ENCODE measurements at regions not wholly inside any gene's neighbourhood (a gene's known extent, or its start where the extent isn't known, plus 50 kb on each side); places are given as distances from the start of the nearest gene placed in this dataset.

DNA sequence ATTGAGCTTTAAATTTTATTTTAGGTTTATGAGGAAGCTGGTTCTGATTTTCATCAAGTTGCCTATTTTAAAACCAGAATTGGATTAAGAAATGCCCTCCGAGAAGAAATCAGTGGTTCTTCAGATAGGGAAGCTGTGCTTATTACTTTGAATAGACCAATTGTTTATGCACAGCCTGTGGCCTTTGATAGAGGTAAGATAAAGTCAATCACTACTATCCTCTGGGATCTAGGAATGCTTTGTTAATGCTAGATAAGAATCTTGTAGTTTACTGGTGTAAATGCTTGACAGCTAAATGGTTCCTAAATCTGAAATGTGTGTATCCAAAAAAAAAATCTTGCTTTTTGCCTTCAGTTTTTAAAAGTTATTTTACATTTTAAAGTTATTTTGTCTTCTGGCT, 73.0 kb upstream of the ADAD1 start:
- no peak for DNase-seq (ENCODE audit: low spot score)

DNA sequence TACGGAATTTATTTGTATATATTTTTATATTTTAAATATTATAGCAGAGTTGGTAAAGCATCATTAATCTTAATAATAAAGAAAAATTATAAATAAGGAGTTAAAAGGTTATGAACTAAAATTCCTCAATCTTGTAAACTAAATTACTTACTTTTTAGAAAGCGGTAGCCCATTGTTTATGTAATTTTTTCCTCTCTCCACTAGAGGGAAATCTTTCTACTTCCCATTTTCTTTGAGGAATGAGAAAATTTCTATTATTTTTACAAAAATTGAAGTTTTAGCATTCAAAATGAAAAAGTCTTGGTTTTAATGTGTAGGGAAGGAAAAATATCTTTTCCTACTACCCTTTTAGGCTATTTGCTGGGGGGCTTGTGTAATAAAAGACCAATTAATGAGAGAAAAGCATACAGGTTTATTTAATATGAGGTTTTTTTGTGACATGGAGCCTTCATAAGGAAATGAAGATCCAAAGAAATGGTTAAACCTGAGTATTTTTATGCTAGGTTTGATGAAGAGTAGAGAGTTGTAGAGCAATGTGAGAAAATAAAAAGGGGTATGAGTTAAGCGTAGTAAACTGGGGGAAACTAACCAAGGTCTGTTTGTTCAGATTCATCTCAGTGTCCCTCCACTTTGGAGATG, 68.7 kb upstream of the ADAD1 start:
- DNase-seq (ENCODE audit: low spot score), result peak; percentile 14

DNA sequence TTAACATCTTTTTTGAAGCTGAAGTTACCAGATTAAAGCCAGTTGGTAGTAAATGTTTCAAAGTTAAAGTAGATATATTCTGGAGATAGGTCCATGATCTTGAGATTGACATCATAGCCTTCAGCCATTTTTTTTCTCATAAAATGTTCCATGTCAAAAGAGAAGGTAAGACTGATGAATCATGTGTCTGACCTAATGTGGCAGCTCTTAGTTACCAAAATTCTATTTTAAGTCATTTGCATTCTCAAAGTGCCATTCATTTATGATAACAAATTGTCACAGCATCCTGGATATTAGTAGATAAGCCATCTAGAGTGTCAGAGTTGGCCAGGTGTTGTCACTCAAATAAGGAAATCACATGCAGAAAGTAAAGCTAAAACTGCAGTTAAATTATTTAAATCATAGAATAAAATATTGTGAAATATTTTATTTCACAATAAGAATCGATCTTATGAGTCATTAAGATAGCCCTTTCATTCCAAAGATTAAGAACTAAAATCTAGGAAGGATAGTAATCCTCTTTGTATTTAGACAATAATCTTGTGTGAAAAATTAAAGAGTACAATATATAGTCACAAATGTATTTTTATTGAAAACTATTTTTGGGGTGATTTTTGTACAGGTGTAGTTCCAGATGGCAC, 65.7 kb upstream of the ADAD1 start:
- DNase-seq (ENCODE audit: low spot score), result no peak

DNA sequence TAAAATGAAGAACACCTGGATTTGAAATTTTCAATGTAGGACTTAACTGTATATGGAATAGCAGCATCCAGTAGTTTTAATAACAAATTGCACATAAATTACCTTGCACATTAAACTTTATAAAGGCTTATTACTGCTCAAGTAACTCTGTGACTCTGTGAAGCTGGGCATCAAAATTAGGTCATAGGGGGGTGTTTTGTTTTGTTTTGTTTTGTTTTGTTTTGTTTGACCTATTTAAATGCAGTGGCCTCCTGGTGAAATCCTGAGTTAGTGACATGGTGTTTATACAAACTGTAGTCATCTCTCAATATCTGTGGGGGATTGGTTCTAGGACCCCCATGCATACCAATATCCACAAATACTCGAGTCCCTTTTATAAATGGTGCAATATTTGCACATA, 51.9 kb upstream of the ADAD1 start:
- no peak for DNase-seq (ENCODE audit: low spot score)

DNA sequence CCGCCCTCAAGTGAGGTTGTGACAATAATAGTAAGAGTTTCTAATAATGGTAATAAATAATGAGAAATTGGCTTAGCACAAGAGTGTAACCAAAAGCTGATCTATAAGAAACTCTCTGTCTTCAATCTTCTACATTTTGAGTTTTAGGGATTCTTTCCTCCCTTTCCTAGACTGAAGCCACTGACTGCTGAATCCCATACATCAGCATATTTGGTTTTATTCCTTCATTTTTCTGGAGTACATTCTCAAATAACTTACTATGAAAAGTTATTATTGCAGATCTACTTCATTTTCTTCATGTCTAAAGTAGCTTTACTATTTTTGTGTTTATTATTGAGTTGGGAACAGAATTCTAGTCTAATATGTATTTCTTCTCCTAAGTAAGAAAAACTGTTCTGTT, 49.9 kb upstream of the ADAD1 start:
- DNase-seq (ENCODE audit: low spot score), result no peak

All from globus pallidus (tissue), 1 donor.